ENCODE measurements at regions not wholly inside any gene's neighbourhood (a gene's known extent, or its start where the extent isn't known, plus 50 kb on each side); places are given as distances from the start of the nearest gene placed in this dataset.

DNA sequence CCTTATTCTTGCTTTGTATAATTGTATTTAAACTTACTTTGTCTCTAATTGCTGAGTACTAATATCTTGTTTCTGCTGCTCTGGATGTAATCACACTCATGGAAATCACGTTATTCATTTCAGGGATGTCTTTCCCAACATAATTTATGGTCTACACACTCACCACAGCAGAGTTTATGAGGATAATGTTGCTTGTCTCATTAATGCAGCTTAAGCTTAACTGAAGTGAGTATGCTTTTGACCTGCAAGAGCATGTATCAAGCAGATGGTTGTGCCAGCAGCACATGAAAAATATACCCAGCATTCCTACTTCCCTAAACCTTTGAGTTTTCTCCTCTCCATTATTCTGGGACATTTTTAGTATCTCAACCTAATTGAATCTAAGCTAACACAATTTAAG lies 1080.9 kb downstream of the SLITRK5 start:
- TF ChIP-seq CTCF (conservative IDR thresholded peaks at IDR 0.05; ENCODE audit: low read depth, low read length) (no peak), EZH2 (IDR thresholded peaks at IDR 0.05; ENCODE audit: borderline replicate concordance, low read depth, low read length, poor library complexity, severe bottlenecking) (no peak)

All from A673 (cell line).